ENCODE measurements at regions not wholly inside any gene's neighbourhood (a gene's known extent, or its start where the extent isn't known, plus 50 kb on each side); places are given as distances from the start of the nearest gene placed in this dataset.
A peak's percentile ranks its signal among the peaks of the same experiment; 100 is the strongest.

DNA sequence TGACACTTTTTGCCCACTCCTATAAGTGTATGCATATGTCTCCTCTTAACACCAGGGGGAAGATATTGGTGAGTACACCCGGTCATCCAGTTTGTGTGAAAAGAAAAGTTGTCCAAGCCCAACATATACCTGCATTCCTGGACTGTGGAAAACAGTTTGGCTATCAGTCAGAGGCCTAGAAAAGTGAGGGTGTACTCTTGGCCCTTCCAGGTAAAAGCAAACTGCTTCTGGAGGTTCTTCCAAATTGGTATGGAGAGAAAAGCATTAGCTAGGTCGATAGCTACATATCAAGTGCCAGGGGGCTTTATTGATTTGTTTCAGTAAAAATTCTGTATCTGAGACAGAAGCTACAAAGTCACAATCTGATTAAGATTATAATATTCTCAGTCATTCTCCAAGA is 144.0 kb downstream of the SPTSSA start:
- H3K4me3 ChIP-seq: no peak overlapping the region
- H3K27ac ChIP-seq (ENCODE audit: extremely low read depth, low read depth, low read length): no peak overlapping the region
- no peaks in the 10 kb centered on the region for H3K79me2 ChIP-seq (ENCODE audit: control insufficient read depth, insufficient read depth, low read length)
- ChIA-PET POLR2A (no interaction called here), CTCF (ENCODE audit: low intra/inter-chr PET ratio) (no interaction called here)
- no peaks in the 10 kb centered on the region for H3K36me3 ChIP-seq (ENCODE audit: control insufficient read depth, insufficient read depth, low read length)
- in situ Hi-C loops (cut with MboI) (loop anchor here (25.0 kb wide), 1 partner anchor 1606 kb away; no protein-coding TSS in a partner anchor), intact Hi-C loops (cut with micrococcal nuclease) (no loop called here)
- H2AFZ ChIP-seq (ENCODE audit: low read depth, low read length): no peak overlapping the region
- peaks cover 0 to 8% of the 10 kb centered on the region in 2 experiments; a peak in 2 of 5 replicates for H3K27me3 ChIP-seq (ENCODE audit: control insufficient read depth in 2 of 2, insufficient read depth in 2 of 2, low read length in 2 of 2)
- no peaks in the 10 kb centered on the region for H3K9me1 ChIP-seq (ENCODE audit: control insufficient read depth, insufficient read depth, low read length)
- FAIRE-seq: no peak
- H3K9ac ChIP-seq (ENCODE audit: insufficient read depth in 1 of 2, low read depth in 2 of 2, low read length in 2 of 2): no peak overlapping the region
- H3K9me3 ChIP-seq (replicated peaks; ENCODE audit: control insufficient read depth, insufficient read depth, low read depth, low read length): no peaks in the 10 kb centered on the region
- no peak for ATAC-seq
- H3K4me1 ChIP-seq (replicated peaks in 1 of 2; ENCODE audit: control insufficient read depth in 2 of 2, insufficient read depth in 2 of 2, low read length in 2 of 2): no peaks in the 10 kb centered on the region
- H3K4me2 ChIP-seq (ENCODE audit: insufficient read depth, low read length): no peak overlapping the region
- no TSS peak for BruUV-seq (replicated peaks)
- no peak for DNase-seq (ENCODE audit: extremely low read depth in 1 of 4, low spot score in 3 of 4)
- 3% methylated on average over 2 of the region's 2 CpGs for WGBS (ENCODE audit: insufficient coverage, low coverage, missing lambda C conversion rate)
- TF ChIP-seq STAT5B (CRISPR knock-in tag; IDR thresholded peaks at IDR 0.05) (no peak), HEY1 (CRISPR knock-in tag; IDR thresholded peaks at IDR 0.05; ENCODE audit: borderline replicate concordance) (no peak), PHTF2 (CRISPR knock-in tag; IDR thresholded peaks at IDR 0.05) (no peak)
- H4K20me1 ChIP-seq (replicated peaks; ENCODE audit: control insufficient read depth, insufficient read depth, low read length): no peaks in the 10 kb centered on the region

DNA sequence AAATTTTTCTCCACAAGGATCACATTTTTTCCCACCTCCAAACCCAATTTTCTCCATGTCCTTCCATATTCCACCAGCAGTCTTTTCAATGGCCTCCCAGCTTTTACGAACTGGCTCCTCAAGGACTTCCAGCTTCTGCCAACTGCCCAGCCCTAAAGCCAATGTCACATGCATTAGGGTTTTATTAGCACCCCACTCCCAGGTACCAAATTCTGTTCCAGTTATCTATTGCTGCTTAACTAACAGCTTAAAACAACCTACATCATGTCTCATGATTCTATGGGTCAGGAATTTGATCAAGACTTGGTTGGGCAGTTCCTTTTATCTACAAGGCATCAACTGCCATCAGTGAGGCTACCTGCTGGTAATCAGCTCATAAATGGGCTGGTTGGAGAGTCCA is 151.3 kb downstream of the SPTSSA start:
- ChIA-PET CTCF (ENCODE audit: low intra/inter-chr PET ratio) (no interaction called here), POLR2A (no interaction called here)
- ATAC-seq (no peak), FAIRE-seq (no peak), DNase-seq (ENCODE audit: extremely low read depth in 1 of 4, low spot score in 3 of 4) (no peak)
- Histone ChIP-seq H3K27ac (ENCODE audit: extremely low read depth, low read depth, low read length) (no peak overlapping the region), H3K4me1 (replicated peaks in 1 of 2; ENCODE audit: control insufficient read depth in 2 of 2, insufficient read depth in 2 of 2, low read length in 2 of 2) (no peaks in the 10 kb centered on the region), H3K9me3 (replicated peaks; ENCODE audit: control insufficient read depth, insufficient read depth, low read depth, low read length) (no peaks in the 10 kb centered on the region), H3K36me3 (ENCODE audit: control insufficient read depth, insufficient read depth, low read length) (no peaks in the 10 kb centered on the region), H2AFZ (ENCODE audit: low read depth, low read length) (no peak overlapping the region), H3K79me2 (ENCODE audit: control insufficient read depth, insufficient read depth, low read length) (no peaks in the 10 kb centered on the region), H4K20me1 (replicated peaks; ENCODE audit: control insufficient read depth, insufficient read depth, low read length) (no peaks in the 10 kb centered on the region), H3K9ac (ENCODE audit: insufficient read depth in 1 of 2, low read depth in 2 of 2, low read length in 2 of 2) (no peak overlapping the region), H3K4me2 (ENCODE audit: insufficient read depth, low read length) (no peak overlapping the region), H3K4me3 (no peak overlapping the region), H3K27me3 (ENCODE audit: control insufficient read depth in 2 of 2, insufficient read depth in 2 of 2, low read length in 2 of 2) (peaks cover 0 to 4% of the 10 kb centered on the region in 2 experiments; a peak in 2 of 5 replicates), H3K9me1 (ENCODE audit: control insufficient read depth, insufficient read depth, low read length) (no peaks in the 10 kb centered on the region)
- no peak for TF ChIP-seq NEUROD1 (IDR thresholded peaks at IDR 0.05; ENCODE audit: borderline replicate concordance, low read depth, low read length, partially characterized antibody)
- TF ChIP-seq ZNF707 (CRISPR knock-in tag; conservative IDR thresholded peaks at IDR 0.05): peak; percentile 62; the same call in 1 of the 2 replicates
- BruUV-seq (replicated peaks): no TSS peak
- in situ Hi-C loops (cut with MboI): loop anchor here (25.0 kb wide), 1 partner anchor 1598 kb away; no protein-coding TSS in a partner anchor
- WGBS (ENCODE audit: insufficient coverage, low coverage, missing lambda C conversion rate): 0% methylated on average over 1 of the region's 1 CpG
- intact Hi-C loops (cut with micrococcal nuclease): no loop called here

Data from K562 (cell line).